ENCODE measurements at regions not wholly inside any gene's neighbourhood (a gene's known extent, or its start where the extent isn't known, plus 50 kb on each side); places are given as distances from the start of the nearest gene placed in this dataset.
"Not testable (repeated sequence)": the region's sequence is repeated elsewhere in the genome, so short reads cannot be mapped to it uniquely, and the experiment has no call there.

GRCh38 chr9:129550977-129551376 is 69.9 kb downstream of the C9orf50 start:
- H3K9ac ChIP-seq (ENCODE audit: low read length); H2AK5ac ChIP-seq (ENCODE audit: low read length); DNase-seq; H3K4me3 ChIP-seq (ENCODE audit: low read depth, low read length); H3K4ac ChIP-seq (ENCODE audit: low read depth, low read length); H3K4me1 ChIP-seq (ENCODE audit: control insufficient read depth in 1 of 2, insufficient read depth in 2 of 2, low read length in 2 of 2); H4K91ac ChIP-seq (ENCODE audit: low read depth, low read length); H4K12ac ChIP-seq (ENCODE audit: low read depth, low read length); H3K4me2 ChIP-seq (ENCODE audit: low read length); H3K23ac ChIP-seq (ENCODE audit: low read length); H2BK120ac ChIP-seq (ENCODE audit: insufficient read depth, low read length, poor library complexity); H4K8ac ChIP-seq (ENCODE audit: low read depth, low read length); H2BK12ac ChIP-seq (ENCODE audit: low read length); H3K14ac ChIP-seq (ENCODE audit: low read length); H3K18ac ChIP-seq (ENCODE audit: low read length); H3K79me2 ChIP-seq (ENCODE audit: control insufficient read depth, insufficient read depth, low read length, poor library complexity); H3K27me3 ChIP-seq (ENCODE audit: insufficient read depth, low read length); H2BK5ac ChIP-seq (ENCODE audit: low read depth, low read length, poor library complexity); H3K27ac ChIP-seq (ENCODE audit: low read depth, low read length); H2AFZ ChIP-seq (ENCODE audit: insufficient read depth, low read length, poor library complexity); H3K79me1 ChIP-seq (ENCODE audit: low read length); H3K36me3 ChIP-seq (ENCODE audit: control insufficient read depth in 1 of 2, insufficient read depth in 2 of 2, low read length in 2 of 2); H3K9me3 ChIP-seq (ENCODE audit: insufficient read depth, low read depth, low read length): not testable (repeated sequence)
- WGBS (ENCODE audit: extremely low coverage, insufficient coverage, insufficient read length) = no CpG with 5 or more reads among the region's 11 CpGs

GRCh38 chr9:129550199-129550839 is 70.6 kb downstream of the C9orf50 start:
- H3K9me3 ChIP-seq (ENCODE audit: insufficient read depth, low read depth, low read length) = peaks cover 2% of the 10 kb centered on the region
- H3K23ac ChIP-seq (ENCODE audit: low read length) = no peak overlapping the region
- peak overlapping the region; percentile 42 for H2AK5ac ChIP-seq (ENCODE audit: low read length)
- H3K79me1 ChIP-seq (ENCODE audit: low read length) = peaks cover 11% of the 10 kb centered on the region
- peak overlapping the region; percentile 93 for H4K91ac ChIP-seq (ENCODE audit: low read depth, low read length)
- peak overlapping the region; percentile 90 for H4K8ac ChIP-seq (ENCODE audit: low read depth, low read length)
- no peaks in the 10 kb centered on the region for H3K36me3 ChIP-seq (ENCODE audit: control insufficient read depth in 1 of 2, insufficient read depth in 2 of 2, low read length in 2 of 2)
- H3K4me2 ChIP-seq (ENCODE audit: low read length) = peak overlapping the region; percentile 81
- peak overlapping the region; percentile 62 for H3K4me3 ChIP-seq (ENCODE audit: low read depth, low read length)
- no peaks in the 10 kb centered on the region for H3K27me3 ChIP-seq (ENCODE audit: insufficient read depth, low read length)
- H3K79me2 ChIP-seq (ENCODE audit: control insufficient read depth, insufficient read depth, low read length, poor library complexity) = peaks cover 4% of the 10 kb centered on the region
- peak overlapping the region; percentile 81 for H2BK12ac ChIP-seq (ENCODE audit: low read length)
- peak overlapping the region; percentile 44 for H2BK5ac ChIP-seq (ENCODE audit: low read depth, low read length, poor library complexity)
- H2AFZ ChIP-seq (ENCODE audit: insufficient read depth, low read length, poor library complexity) = peak overlapping the region; percentile 95
- peak overlapping the region; percentile 85 for H3K18ac ChIP-seq (ENCODE audit: low read length)
- no CpG with 5 or more reads among the region's 51 CpGs for WGBS (ENCODE audit: extremely low coverage, insufficient coverage, insufficient read length)
- peak overlapping the region; percentile 80 for H2BK120ac ChIP-seq (ENCODE audit: insufficient read depth, low read length, poor library complexity)
- H3K4me1 ChIP-seq (ENCODE audit: control insufficient read depth in 1 of 2, insufficient read depth in 2 of 2, low read length in 2 of 2) = peaks cover 5 to 10% of the 10 kb centered on the region in 2 experiments
- peak; percentile 41 to 61 for DNase-seq
- peak overlapping the region; percentile 68 for H3K4ac ChIP-seq (ENCODE audit: low read depth, low read length)
- peak overlapping the region; percentile 82 for H3K9ac ChIP-seq (ENCODE audit: low read length)
- H3K14ac ChIP-seq (ENCODE audit: low read length) = peak overlapping the region; percentile 89
- no peak overlapping the region for H3K27ac ChIP-seq (ENCODE audit: low read depth, low read length)
- peak overlapping the region; percentile 67 for H4K12ac ChIP-seq (ENCODE audit: low read depth, low read length)

- no peak overlapping the region for H3K27ac ChIP-seq (ENCODE audit: low read depth, low read length)
- peak overlapping the region; percentile 93 for H4K91ac ChIP-seq (ENCODE audit: low read depth, low read length)
- peaks cover 2% of the 10 kb centered on the region for H3K9me3 ChIP-seq (ENCODE audit: insufficient read depth, low read depth, low read length)
- peak overlapping the region; percentile 80 for H2BK120ac ChIP-seq (ENCODE audit: insufficient read depth, low read length, poor library complexity)
- peak overlapping the region; percentile 9 for H4K12ac ChIP-seq (ENCODE audit: low read depth, low read length)
- peaks cover 4% of the 10 kb centered on the region for H3K79me2 ChIP-seq (ENCODE audit: control insufficient read depth, insufficient read depth, low read length, poor library complexity)
- no peak overlapping the region for H3K4ac ChIP-seq (ENCODE audit: low read depth, low read length)
- H3K14ac ChIP-seq (ENCODE audit: low read length) = peak overlapping the region; percentile 28
- DNase-seq = no peak
- peak overlapping the region; percentile 81 for H3K4me2 ChIP-seq (ENCODE audit: low read length)
- H3K9ac ChIP-seq (ENCODE audit: low read length) = no peak overlapping the region
- H3K4me1 ChIP-seq (ENCODE audit: control insufficient read depth in 1 of 2, insufficient read depth in 2 of 2, low read length in 2 of 2) = peaks cover 11 to 13% of the 10 kb centered on the region in 2 experiments
- peaks cover 16% of the 10 kb centered on the region for H3K79me1 ChIP-seq (ENCODE audit: low read length)
- H2BK12ac ChIP-seq (ENCODE audit: low read length) = no peak overlapping the region
- peak overlapping the region; percentile 4 for H2AK5ac ChIP-seq (ENCODE audit: low read length)
- H3K4me3 ChIP-seq (ENCODE audit: low read depth, low read length) = peak overlapping the region; percentile 62
- H3K18ac ChIP-seq (ENCODE audit: low read length) = peak overlapping the region; percentile 4
- no CpG with 5 or more reads among the region's 30 CpGs for WGBS (ENCODE audit: extremely low coverage, insufficient coverage, insufficient read length)
- H2BK5ac ChIP-seq (ENCODE audit: low read depth, low read length, poor library complexity) = no peak overlapping the region
- peak overlapping the region; percentile 30 for H4K8ac ChIP-seq (ENCODE audit: low read depth, low read length)
- H3K36me3 ChIP-seq (ENCODE audit: control insufficient read depth in 1 of 2, insufficient read depth in 2 of 2, low read length in 2 of 2) = no peaks in the 10 kb centered on the region
- no peak overlapping the region for H3K23ac ChIP-seq (ENCODE audit: low read length)
- no peaks in the 10 kb centered on the region for H3K27me3 ChIP-seq (ENCODE audit: insufficient read depth, low read length)
- H2AFZ ChIP-seq (ENCODE audit: insufficient read depth, low read length, poor library complexity) = no peak overlapping the region
Measured at GRCh38 chr9:129549684-129550083, 71.2 kb downstream of the C9orf50 start.

GRCh38 chr9:129549139-129549538 is 71.8 kb downstream of the C9orf50 start:
- no peak for DNase-seq
- peak overlapping the region; percentile 32 for H2BK12ac ChIP-seq (ENCODE audit: low read length)

More at GRCh38 chr9:129549139-129549538, 71.8 kb downstream of the C9orf50 start:
- H3K27ac ChIP-seq (ENCODE audit: low read depth, low read length) = no peak overlapping the region
- no peak overlapping the region for H3K4ac ChIP-seq (ENCODE audit: low read depth, low read length)
- peaks cover 2% of the 10 kb centered on the region for H3K9me3 ChIP-seq (ENCODE audit: insufficient read depth, low read depth, low read length)
- H2AFZ ChIP-seq (ENCODE audit: insufficient read depth, low read length, poor library complexity) = no peak overlapping the region
- peak overlapping the region; percentile 32 for H4K8ac ChIP-seq (ENCODE audit: low read depth, low read length)
- H3K36me3 ChIP-seq (ENCODE audit: control insufficient read depth in 1 of 2, insufficient read depth in 2 of 2, low read length in 2 of 2) = no peaks in the 10 kb centered on the region
- H3K27me3 ChIP-seq (ENCODE audit: insufficient read depth, low read length) = no peaks in the 10 kb centered on the region
- peaks cover 16% of the 10 kb centered on the region for H3K79me1 ChIP-seq (ENCODE audit: low read length)
- H2BK120ac ChIP-seq (ENCODE audit: insufficient read depth, low read length, poor library complexity) = peak overlapping the region; percentile 5
- H3K9ac ChIP-seq (ENCODE audit: low read length) = no peak overlapping the region
- no peak overlapping the region for H3K18ac ChIP-seq (ENCODE audit: low read length)
- H3K14ac ChIP-seq (ENCODE audit: low read length) = no peak overlapping the region
- no peak overlapping the region for H4K12ac ChIP-seq (ENCODE audit: low read depth, low read length)
- peaks cover 11 to 13% of the 10 kb centered on the region in 2 experiments for H3K4me1 ChIP-seq (ENCODE audit: control insufficient read depth in 1 of 2, insufficient read depth in 2 of 2, low read length in 2 of 2)
- no peak overlapping the region for H3K4me3 ChIP-seq (ENCODE audit: low read depth, low read length)
- H3K23ac ChIP-seq (ENCODE audit: low read length) = no peak overlapping the region
- peak overlapping the region; percentile 27 for H2AK5ac ChIP-seq (ENCODE audit: low read length)
- H3K79me2 ChIP-seq (ENCODE audit: control insufficient read depth, insufficient read depth, low read length, poor library complexity) = peaks cover 4% of the 10 kb centered on the region
- no CpG with 5 or more reads among the region's 7 CpGs for WGBS (ENCODE audit: extremely low coverage, insufficient coverage, insufficient read length)
- no peak overlapping the region for H2BK5ac ChIP-seq (ENCODE audit: low read depth, low read length, poor library complexity)
- no peak overlapping the region for H3K4me2 ChIP-seq (ENCODE audit: low read length)
- peak overlapping the region; percentile 93 for H4K91ac ChIP-seq (ENCODE audit: low read depth, low read length)
